COLO829 (cell line): ENCODE measurements at regions not wholly inside any gene's neighbourhood (a gene's known extent, or its start where the extent isn't known, plus 50 kb on each side); places are given as distances from the start of the nearest gene placed in this dataset.

Experiments used
- DNase-seq: peaks from one replicate; pipeline ENCODE4 v3.0.0; 2012; ENCODE audit warnings: low spot score

DNA sequence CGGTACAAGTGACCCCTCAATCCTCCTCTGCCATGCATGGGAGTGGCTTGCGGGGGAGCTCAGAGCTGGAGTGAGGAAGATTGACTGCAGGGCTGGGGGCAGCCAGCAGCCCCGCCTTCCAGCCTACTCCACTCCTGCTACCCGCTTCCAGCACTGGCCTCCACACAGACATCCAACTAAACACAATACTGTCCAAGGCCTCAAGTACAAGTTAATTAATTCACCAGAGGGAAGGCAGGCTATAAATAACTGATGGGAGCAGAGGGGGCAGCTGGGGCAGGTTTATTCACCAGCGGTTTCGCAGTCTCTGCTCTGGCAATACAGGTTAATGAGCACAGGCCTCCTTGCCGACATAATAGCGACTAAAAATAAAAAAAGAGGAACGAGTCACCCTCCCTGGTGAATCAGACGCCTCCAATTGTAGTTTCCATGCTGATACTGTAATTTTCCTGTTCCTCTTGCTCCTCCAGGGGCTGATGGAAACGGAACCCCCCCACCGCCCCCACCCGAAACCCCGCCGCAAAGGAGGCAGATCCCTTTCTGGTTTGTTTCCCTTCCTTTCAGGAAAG, 166.4 kb upstream of the TLE3 start:
- no peak for DNase-seq

DNA sequence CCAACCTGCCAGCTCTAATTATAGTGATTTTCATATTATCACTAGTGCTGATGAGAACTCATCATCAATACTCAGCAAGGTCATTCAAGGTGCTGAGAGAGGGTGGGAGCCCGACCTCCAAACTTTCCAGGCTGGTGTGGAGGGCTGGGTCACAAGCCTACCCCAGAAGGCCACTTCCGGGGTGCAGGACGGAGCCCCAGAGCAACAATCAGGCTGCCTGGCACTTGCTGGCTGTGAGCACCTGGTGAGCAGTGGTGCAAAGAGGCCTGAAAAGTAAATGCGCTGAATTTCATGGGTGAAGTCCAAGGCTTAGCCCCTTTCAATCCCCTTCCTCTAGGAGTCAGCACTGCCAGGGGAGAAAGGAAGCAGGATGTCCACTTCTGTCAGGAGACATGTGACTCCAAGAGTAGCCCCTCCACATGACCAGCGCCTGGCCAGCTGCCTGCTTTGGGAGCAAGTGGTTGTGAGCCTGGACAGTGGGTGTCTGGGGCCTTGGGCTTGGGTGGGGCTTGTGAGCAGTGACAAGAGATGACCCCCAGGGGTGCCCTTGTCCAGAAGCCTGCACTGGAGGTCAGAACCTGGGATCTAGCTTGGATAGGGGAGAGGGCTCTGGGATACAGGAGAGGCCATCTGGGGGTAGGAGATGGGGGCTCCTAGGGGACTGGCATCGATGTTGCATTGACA, 165.0 kb upstream of the TLE3 start:
- DNase-seq = no peak

DNA sequence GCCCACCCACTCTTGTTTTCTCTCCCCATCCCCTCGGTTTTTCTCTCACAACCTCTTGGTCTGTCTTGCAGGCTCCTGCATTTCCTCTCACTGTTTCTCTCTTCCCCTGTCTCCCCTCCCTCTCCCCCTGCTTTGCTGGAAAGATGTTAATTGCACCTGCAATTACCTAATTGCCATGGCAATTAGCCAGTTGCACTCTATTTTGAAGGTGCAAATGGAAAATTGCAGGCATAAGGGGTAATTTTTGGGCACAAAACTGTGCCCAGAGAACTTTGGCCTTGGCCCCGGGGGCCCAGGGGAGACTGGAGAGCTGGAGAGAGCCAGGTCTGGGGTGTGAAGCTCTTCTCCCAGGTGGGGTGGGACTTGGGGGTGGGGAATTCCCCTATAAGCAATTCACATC, 164.5 kb upstream of the TLE3 start:
- DNase-seq = no peak

DNA sequence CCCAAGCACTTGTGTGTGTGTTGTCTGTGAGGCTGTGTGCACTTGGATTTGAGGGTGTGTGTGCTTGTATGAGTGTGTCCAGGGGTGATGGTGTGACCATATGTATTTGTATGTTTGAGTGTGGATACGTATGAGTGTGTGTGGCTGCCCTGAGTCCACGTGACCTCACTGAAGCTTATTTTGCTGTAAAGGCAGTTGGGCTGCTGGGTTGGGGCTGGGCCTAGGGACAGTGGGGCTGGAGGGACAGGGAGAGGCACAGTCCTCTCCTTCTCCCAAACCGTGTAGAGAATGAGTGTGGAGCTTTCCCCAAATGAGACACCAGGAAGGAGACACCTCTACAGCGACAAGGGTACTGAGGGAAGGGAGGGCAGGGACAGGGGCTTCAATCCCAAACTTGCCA, 163.4 kb upstream of the TLE3 start:
- no peak for DNase-seq

DNA sequence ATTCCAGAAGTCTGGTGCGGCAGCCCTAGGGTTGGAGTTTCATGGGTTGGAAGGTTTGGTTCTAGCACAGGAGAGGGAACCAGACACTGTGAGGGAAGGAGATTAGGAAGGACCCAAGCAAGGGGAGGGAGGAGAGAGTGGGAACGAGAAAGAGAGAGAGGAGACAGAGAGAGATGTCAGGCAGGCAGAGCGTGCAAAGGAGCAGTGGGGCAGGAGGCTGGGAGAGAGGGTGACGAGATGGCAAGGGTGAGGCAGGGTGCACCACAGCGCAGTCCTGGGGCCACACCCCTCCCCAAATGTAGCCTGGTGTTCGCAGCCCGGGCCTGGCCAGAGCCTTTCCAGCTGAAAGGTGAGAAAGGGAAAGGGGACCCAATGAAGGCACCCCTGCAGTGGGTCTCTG, 162.9 kb upstream of the TLE3 start:
- no peak for DNase-seq

DNA sequence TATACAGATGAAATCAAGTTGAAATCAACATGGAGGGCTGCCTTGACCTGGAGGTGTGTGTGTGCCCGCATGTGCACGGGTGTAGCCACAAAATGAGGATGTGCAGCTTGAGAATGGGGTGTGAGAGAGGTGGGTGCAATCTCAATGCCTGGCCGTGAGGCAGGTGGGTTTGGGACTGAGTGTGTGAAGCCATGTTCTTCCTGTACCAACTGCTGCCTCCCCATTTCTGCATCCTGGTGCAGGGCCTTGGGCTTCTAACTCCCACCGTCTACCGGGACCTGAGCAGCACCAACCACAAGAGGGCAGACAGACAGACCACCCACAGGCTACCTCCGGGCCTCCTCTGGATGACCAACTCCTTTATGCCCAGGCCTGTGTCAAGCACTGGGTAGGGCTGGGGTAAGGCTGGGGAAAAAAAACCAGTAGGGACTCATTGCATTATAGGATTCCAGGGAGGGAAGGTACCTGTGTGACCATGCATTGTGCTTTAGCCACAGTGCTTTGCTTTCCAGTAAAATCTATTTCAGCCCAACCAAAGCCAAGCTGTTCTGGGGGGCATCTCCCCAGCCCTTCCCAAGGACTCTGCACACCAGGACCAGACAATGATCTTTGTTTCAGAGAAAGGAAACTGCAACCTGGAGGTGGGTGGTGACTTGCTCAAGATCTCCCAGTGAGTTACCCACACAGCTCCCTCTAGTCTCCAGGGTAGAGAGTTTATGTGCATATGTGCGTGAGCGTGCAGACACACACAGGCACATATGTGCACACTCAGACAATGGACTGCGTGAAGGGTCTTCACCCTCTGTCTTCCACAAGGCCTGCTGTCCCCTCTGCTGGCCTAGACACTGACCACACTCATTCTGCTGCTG, 162.2 kb upstream of the TLE3 start:
- DNase-seq = no peak

DNA sequence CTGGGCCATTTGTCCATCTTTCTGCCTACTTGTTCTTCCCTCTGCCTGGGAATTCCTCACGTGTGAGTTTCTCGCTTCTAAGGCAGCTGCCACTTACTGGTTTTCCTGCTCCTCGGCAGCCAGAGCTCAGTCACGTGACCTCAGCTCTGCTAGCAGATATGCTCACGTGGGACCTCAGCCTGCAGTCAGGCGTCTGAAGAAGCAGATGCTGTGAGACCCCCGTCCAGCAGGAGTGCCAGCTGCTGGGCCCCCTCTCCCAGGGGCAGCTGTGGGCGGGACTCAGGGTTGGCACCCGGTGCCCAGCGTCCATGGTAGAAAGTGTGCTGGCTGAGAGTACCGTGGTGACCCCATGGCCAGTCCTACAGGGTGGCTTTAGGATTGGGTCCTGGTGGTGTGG, 161.3 kb upstream of the TLE3 start:
- DNase-seq = no peak

DNA sequence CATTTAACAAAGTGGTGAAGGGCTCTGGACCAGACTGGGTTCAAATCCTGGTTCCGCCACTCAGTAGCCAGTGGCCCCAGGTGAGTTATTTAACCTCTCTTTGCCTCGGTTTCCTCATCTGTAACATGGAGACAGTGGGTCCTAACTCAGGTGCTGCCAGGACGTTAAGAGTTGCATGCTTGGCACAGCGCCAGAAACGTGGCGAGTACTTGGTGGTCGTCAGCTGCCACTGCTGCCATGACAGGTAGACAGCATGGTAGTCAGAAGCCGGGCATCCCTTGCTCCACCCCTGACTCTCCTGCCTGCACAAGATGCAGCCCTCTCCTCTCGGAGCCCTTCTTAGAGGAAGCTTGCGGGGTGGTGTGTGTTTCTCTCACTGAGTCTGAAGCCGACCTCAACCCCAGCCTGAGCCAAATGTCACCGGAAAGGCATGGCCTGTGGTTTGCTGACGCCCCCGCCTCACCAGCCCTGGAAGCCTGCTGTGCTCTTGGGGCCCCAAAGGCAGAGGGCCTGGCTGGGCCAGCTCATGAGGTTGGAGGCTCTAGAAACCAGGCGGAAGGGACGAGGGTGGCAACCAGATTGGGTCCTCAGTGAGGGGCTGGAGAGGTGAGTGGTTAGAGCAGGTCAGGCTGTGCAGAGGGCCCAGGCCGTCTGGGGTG, 160.8 kb upstream of the TLE3 start:
- DNase-seq = no peak

DNA sequence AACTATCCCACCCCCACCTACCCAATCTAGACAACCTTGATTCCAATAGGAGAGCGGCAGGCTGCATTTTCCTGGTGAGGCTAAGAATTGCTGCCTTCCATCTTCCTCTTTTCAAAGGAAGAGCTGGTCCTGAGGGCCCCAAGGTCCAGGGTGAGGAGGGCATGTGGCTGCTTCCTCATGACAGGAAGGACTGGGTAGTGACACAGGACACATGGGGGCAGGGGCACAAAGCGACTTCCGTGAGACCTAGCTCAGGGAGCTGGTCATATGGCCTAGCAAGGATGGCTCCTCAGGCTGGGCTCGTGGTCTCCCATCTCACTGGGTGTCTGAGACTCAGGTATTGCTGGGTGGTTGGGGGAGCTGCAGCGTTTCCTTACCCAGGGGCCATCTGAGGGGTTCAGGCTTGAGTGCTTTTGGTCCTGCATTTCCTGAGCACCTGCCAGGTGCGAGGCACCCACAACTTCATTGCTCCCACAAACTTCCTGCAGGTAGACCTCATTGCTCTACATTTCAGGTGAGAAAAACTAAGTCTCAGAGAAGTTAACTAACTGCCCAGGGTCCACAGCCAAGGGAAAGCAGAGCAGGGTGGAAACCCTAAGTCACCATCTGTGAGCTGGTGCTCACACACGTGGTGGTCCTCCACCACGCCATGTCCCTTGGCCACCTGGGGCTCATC, 160.0 kb upstream of the TLE3 start:
- no peak for DNase-seq

DNA sequence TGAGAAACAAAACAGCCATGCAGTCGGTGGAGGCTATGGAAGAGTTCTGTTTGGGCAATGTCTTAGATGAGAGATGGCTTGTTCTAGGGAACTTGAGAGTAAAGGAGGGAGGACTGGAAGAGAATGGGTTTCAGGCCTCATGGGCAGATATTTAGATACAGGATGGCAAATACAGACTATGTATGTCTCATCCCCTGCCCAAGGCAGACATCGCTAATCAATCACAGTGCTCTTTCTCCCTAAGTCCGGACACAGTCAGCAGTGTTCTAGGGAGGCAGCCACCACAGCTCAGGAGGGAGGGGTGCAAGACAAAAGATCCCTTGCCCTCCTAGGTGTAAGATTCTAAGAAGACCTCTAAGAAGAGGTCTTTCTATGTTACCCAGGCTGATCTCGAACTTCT, 159.3 kb upstream of the TLE3 start:
- DNase-seq = no peak

DNA sequence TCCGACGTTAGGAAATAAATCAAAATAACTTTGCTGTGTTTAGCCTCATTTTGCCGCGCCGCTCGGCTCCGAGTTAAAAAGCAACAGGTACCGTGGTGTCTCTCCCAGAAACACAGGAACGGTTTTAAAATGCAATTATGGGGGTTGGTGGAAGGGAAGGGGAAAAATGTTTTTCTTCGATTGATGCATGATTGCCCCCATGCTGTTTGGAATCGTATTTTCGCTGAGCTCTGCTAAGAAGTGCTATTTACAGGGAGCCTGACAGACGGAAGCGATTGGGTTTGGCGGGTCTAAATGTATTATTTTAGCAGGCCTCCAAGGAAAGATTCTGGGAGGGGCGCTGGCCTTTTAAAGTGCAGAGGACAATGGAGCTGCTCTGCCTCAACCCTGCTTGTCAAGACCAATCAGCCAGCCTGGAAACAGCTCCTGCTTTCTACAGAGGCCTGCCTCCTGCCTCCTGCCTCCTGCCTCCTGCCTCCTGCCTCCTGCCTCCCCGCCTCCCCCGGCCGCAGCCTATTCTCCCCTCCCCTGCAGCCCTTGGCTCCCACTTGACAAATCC, 156.7 kb upstream of the TLE3 start:
- DNase-seq = no peak

DNA sequence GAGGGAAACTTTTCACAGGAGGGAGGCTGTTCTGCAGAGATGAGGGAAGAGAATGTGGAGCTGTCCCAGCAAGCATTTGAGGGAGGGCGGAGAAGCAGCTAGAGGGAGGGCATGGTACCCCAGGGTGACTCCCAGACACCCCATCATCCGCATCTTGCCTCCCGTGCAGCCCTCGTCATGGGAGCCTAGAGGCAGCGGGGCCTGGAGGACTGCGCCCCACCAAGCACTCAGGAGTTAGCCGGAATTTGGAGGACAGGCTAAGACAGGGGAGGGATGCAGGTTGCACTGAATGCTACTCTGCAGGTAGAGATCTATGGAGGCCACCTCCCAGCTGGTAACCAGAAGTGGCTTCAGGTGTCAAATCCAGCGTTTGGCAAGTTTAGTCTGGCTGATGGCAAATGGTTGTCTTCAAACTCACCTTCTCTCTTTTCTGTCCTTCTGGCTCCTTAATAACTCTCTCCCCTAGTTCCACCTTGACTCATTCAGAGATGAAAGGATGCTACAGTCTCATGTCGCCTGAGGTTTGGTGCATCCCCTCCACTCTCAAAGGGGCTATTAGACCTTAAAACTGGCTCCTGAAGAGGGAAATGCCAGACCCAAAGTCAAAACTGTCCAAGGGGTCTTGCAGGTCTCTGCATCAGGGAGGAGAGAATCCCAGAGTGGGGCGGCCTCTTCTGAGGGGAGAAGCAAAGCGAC, 155.9 kb upstream of the TLE3 start:
- DNase-seq = no peak

DNA sequence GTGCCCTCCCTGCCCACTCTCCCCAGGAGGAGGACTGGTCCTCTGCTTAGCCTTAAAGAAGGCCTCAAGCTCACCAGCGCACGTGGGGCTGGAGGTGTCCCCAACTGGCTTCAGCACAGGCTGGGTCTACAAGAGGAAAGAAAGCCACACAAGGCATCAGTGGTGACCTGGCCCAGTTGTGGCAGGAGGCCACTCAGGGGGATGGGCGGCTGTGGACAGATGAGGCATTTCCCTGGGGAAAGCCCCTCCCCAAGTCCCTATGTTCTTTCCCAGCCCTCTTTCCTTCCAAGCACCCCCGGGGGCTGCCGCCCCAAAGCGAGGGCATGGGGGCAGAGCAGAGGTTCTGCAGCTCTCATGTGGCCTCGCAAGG, 155.2 kb upstream of the TLE3 start:
- DNase-seq = no peak

DNA sequence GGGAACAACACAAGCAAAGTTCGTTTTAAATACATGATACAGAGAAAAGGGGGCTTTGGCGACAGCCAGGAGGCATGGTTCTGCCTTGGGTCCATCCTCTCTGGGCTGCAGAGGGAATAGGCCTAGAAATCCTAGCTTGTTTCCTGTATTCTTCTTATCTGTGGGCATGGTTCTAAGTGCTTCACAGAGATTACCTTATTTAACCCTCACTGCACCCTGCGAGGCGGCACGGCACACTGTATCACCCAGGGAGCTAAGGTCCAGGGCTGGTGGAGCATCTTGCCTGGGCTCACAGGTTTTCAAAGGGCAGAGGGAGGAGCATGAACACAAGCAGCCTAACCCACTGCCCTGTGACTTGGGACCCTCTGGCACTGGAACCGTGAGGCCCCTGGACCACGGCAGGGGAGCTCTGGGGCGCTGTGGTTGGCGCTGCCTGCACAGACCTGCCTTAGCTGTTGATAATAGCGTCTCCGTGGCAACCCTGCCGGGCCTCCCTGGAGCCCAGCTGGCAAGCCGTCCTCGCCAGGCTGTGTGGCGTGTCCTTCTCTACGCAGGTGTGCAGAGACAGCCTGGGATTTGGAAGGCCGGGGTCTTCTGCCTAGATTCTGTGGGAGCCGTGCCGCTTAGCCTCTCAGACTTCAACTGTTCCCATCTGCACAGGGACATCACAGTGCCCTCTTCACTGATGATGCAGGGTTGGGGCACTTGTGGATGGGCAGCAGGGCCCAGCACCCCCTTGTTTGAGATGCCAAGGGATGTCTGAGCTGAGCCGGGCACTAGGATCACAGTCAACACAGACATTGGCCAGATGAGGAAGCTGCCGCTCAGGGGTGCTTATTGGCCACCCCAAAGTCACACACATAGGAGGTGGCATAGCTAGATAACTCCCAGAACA, 154.6 kb upstream of the TLE3 start:
- no peak for DNase-seq

DNA sequence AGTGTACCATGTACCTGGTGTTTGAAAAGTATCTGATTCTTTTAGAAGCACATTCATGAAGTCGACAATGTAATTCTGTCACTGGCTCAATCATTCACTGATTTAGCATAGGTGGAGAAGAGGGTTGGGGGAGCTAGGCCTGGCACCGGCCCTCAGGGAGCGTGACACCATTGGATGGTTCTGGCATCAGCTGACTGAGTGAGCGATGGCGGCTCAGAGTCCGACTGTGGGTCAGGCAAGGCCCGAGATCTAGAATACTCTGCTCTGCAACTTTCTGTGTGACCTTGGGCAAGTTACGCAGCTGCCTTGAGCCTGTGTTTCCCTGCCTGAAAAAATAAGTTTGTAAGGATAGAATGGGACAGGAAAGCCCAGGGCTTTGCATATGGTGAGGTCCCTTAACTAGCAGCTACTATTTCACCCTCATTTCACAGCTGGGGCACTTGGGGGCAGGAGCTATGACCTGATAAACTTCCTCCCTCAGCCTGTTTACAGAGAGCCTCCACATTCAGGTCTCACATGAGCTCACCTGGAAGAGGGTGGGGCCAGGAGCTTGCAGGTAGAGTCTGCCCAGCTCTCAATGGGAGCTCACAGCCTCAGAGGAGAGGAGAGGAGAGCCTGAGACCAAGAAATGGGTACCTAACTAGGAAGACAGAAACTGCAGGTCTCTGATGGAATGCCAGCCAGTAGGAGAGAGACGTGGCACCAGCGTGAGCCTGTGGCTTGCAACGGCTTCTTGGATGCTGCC, 153.7 kb upstream of the TLE3 start:
- DNase-seq = no peak

DNA sequence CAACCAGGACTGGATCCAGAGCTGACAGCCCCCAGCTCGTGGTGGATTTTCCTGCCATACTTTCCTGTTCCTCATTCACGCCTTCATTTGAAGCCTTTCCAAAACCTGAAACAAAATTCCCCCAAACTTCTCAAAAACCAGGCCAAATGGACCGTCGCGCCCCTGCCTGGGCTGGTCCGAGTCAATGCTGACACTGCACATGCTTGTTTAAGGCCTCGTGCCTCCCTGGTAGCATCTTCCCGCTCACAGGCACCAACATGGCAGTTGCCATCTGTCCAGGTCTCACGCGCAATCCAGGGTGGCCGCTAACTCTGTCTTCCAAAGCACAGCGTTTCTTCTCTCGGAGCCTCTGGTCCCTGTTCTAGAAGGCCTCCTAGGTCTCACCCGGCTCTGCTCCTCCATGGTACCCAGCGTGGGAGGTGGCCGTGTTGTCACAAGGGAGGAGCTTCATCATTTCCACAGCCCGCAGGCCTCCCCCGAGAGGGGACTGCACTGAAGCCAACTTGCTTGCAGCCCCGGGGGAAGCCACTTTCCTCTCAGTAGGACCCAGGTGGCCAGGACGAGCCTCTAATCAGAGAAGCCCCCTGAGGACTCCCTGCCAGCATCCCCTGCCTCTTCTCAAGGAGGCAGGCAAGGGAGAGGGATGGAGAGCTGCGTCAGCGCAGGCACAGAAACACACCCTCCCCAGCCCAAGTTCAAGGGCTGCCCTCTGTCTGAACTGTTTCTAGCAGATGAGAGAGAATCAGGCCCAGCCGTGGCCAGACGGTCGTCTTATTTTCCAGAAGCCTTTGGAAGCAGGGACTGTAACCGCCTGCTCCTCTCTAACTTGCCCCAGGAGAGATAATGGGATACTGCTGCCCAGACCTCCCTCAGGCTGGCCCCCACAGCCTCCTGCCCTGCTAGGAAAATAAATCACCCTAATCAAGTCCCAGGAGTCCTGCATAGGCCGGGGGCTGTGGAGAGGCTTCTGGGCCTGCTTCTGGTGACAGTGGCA, 152.8 kb upstream of the TLE3 start:
- DNase-seq = no peak

DNA sequence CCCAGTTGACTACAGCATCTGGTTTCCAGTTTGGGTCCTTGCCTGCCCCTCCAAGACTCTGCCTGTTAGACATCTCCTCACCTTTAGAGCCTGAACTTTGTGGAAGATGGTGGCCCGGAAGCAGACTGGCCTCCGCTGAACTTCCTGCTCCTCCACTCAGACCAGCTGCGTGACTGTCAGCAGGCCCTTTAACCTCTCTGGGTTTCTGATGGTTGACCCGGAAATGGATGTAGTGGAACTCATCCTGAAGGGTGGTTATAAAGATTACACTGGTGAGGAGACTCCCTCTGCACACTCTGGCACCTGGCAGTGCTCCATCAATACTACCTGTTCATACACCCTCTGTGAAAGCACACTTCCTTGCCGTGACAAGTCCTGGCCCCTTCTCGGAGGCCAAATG, 151.9 kb upstream of the TLE3 start:
- no peak for DNase-seq
